GM12878 (cell line): ENCODE measurements at regions not wholly inside any gene's neighbourhood (a gene's known extent, or its start where the extent isn't known, plus 50 kb on each side); places are given as distances from the start of the nearest gene placed in this dataset.

Experiments used
- ATAC-seq: fragments of 200-7000 bp; cut with Tn5 transposase; 3 replicates; pipeline ENCODE4 v1.9.1; 2020; ENCODE audit warnings: mild to moderate bottlenecking, moderate library complexity
- BruUV-seq: library from RNA; stranded (reverse); fragments of 400-500 nt; replicated peaks from 2 replicates; lab custom pipeline; 2021; lab: Mats Ljungman, UMichigan
- CTCF ChIA-PET: fragments of 300-600 bp; sonication (Branson Sonifier 250); formaldehyde crosslinking; extraction: SDS; loops from one replicate; lab custom pipeline; 2021; ENCODE audit warnings: inconsistent platforms; lab: Yijun Ruan, JAX
- POLR2A ChIA-PET: fragments of 350-600 bp; formaldehyde crosslinking; extraction: SDS; loops from one replicate; lab custom pipeline; 2021; ENCODE audit warnings: inconsistent platforms; lab: Charles Lee
- RAD21 ChIA-PET: fragments of 300-600 bp; sonication (Branson Sonifier 250); formaldehyde crosslinking; loops from one replicate; lab custom pipeline; 2023; ENCODE audit warnings: antibody characterized with exemption; ENCODE audit not compliant: unreplicated experiment; lab: Charles Lee
- SMC1A ChIA-PET: fragments of 300-600 bp; sonication (Branson Sonifier 250); formaldehyde crosslinking; loops from one replicate; lab custom pipeline; 2023; ENCODE audit not compliant: unreplicated experiment, uncharacterized antibody; lab: Charles Lee
- DNase-seq: peaks from one replicate; pipeline ENCODE4 v3.0.0-alpha.2; 2011; ENCODE audit warnings: low read depth, low spot score
- FAIRE-seq: peaks from 3 replicates; lab custom pipeline; 2011; peaks lifted over from hg19 to GRCh38; lab: Jason Lieb, UNC
- H2AFZ ChIP-seq: 2 replicates; pipeline ENCODE4 v1.6.0; 2011; ENCODE audit warnings: low read depth, low read length, control low read depth; ENCODE audit not compliant: control insufficient read depth
- H3K27ac ChIP-seq: 2 replicates; pipeline ENCODE4 v1.5.1; 2011; ENCODE audit warnings: control low read depth; ENCODE audit not compliant: control insufficient read depth, insufficient read depth
- H3K27me3 ChIP-seq, 2 experiments: replicated peaks in 1 of 2; 2 replicates each; pipeline versions ENCODE4 v1.6.0 to v1.6.1; 2011; ENCODE audit warnings: low read length in 1 of 2; ENCODE audit not compliant: control insufficient read depth in 2 of 2, insufficient read depth in 2 of 2
- H3K36me3 ChIP-seq, 2 experiments: 2 replicates each; pipeline ENCODE4 v1.5.1; 2011; ENCODE audit warnings: low read length in 1 of 2; ENCODE audit not compliant: control insufficient read depth in 2 of 2, insufficient read depth in 2 of 2
- H3K4me1 ChIP-seq: 2 replicates; pipeline ENCODE4 v1.6.1; 2011; ENCODE audit warnings: mild to moderate bottlenecking, low read length, moderate library complexity, mixed read lengths; ENCODE audit not compliant: control insufficient read depth, insufficient read depth
- H3K4me2 ChIP-seq: 2 replicates; pipeline ENCODE4 v1.6.0; 2011; ENCODE audit warnings: control low read depth; ENCODE audit not compliant: control insufficient read depth, insufficient read depth
- H3K4me3 ChIP-seq: fragments of 200-600 bp; sonication (generic); 2 replicates; pipeline ENCODE4 v1.5.1; 2016
- H3K79me2 ChIP-seq: 2 replicates; pipeline ENCODE4 v1.6.0; 2011; ENCODE audit warnings: low read length; ENCODE audit not compliant: control insufficient read depth, insufficient read depth
- H3K9ac ChIP-seq: 2 replicates; pipeline ENCODE4 v1.8.0; 2011; ENCODE audit warnings: low read length, control low read depth, mixed read lengths; ENCODE audit not compliant: control insufficient read depth, insufficient read depth
- H3K9me3 ChIP-seq: replicated peaks from 3 replicates; pipeline ENCODE4 v1.5.1; 2011; ENCODE audit warnings: mild to moderate bottlenecking, low read length; ENCODE audit not compliant: control insufficient read depth, insufficient read depth
- H4K20me1 ChIP-seq: 2 replicates; pipeline ENCODE4 v1.6.0; 2011; ENCODE audit not compliant: control insufficient read depth, insufficient read depth
- HCFC1 ChIP-seq: fragments of 150-350 bp; IDR thresholded peaks from 2 replicates; pipeline ENCODE4 v1.6.1; 2014; ENCODE audit warnings: low read length
- IKZF1 ChIP-seq: fragments of 450-650 bp; conservative IDR thresholded peaks from 2 replicates; pipeline ENCODE4 v1.6.1; 2017; ENCODE audit warnings: antibody characterized with exemption, mild to moderate bottlenecking
- JUNB ChIP-seq: IDR thresholded peaks from 2 replicates; pipeline ENCODE4 v1.6.1; 2016; ENCODE audit warnings: antibody characterized with exemption, mild to moderate bottlenecking
- LARP7 ChIP-seq: fragments of 450-650 bp; IDR thresholded peaks from 2 replicates; pipeline ENCODE4 v1.6.1; 2017; ENCODE audit warnings: mild to moderate bottlenecking
- MXI1 ChIP-seq: fragments of 150-350 bp; IDR thresholded peaks from 2 replicates; pipeline ENCODE4 v1.6.1; 2011; ENCODE audit warnings: low read depth, mild to moderate bottlenecking, inconsistent platforms, low read length, improper control_type of control experiment
- NFXL1 ChIP-seq: fragments of 450-650 bp; IDR thresholded peaks from 2 replicates; pipeline ENCODE4 v1.6.1; 2017; ENCODE audit warnings: antibody characterized with exemption, mild to moderate bottlenecking, borderline replicate concordance
- POLR2AphosphoS2 ChIP-seq: IDR thresholded peaks from 2 replicates; pipeline ENCODE4 v1.6.1; 2011; ENCODE audit warnings: low read depth, mild to moderate bottlenecking, low read length, improper control_type of control experiment, moderate library complexity
- SMAD5 ChIP-seq: IDR thresholded peaks from 2 replicates; pipeline ENCODE4 v1.6.1; 2016; ENCODE audit warnings: antibody characterized with exemption, low read depth
- SREBF2 ChIP-seq: IDR thresholded peaks from 2 replicates; pipeline ENCODE4 v1.6.1; 2012; ENCODE audit warnings: mild to moderate bottlenecking, low read length
- ZBTB40 ChIP-seq: fragments of 450-650 bp; IDR thresholded peaks from 2 replicates; pipeline ENCODE4 v1.6.1; 2016; ENCODE audit warnings: mild to moderate bottlenecking, moderate library complexity, borderline replicate concordance
- ZNF217 ChIP-seq: fragments of 450-650 bp; IDR thresholded peaks from 2 replicates; pipeline ENCODE4 v1.6.1; 2017; ENCODE audit warnings: antibody characterized with exemption, mild to moderate bottlenecking
- WGBS: methylation state at CpG from one replicate; pipeline ENCODE4 v1.1.6; 2016; ENCODE audit warnings: low lambda C conversion rate; ENCODE audit not compliant: insufficient replicate concordance, insufficient coverage; ENCODE audit errors: missing lambda C conversion rate; 5-methylcytosine and 5-hydroxymethylcytosine counted together
- in situ Hi-C: fragments of 300-500 bp; cut with MboI; formaldehyde crosslinking; loops from 9 replicates; pipeline ENCODE4 v1.14.3; 2018; ENCODE audit warnings: mixed read lengths
- intact Hi-C: fragments of 100-400 bp; cut with micrococcal nuclease; formaldehyde crosslinking; loops from one replicate; pipeline ENCODE4 v1.14.2; 2022; ENCODE audit not compliant: unreplicated experiment
- TF ChIP-seq, protein P1 (sequence below): IDR thresholded peaks from 2 replicates; pipeline ENCODE4 v1.6.1; 2012; ENCODE audit warnings: low read depth, low read length, improper control_type of control experiment

DNA sequence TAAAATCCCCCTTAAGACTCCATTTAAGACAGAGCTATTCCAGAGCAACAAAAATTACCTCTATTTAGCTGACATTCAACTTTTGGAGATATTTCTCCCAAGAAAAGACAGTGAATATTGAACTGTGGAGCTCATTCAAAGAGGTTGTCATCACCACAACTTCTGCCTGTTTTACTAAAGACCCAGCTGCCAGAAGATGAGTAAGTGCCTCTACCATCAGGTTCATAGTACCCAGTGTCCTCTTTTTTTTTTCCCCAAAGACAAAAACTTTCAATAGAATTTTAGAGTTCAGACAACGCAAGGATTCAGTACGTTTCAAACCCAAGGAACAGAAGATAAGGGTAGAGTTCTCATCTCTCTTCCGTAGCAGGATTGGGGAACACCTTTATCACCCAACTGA lies 461.3 kb downstream of the BCAT1 start:
- ATAC-seq (no peak), FAIRE-seq (no peak), DNase-seq (no peak)
- ChIA-PET POLR2A (no interaction called here), SMC1A (interaction anchor here (0.8 kb wide), 1 partner anchor 291 kb away, joined by 3 read pairs; no protein-coding TSS in a partner anchor), RAD21 (no interaction called here), CTCF (no interaction called here)
- Histone ChIP-seq H3K9ac (no peak overlapping the region), H2AFZ (no peak overlapping the region), H3K79me2 (no peaks in the 10 kb centered on the region), H3K4me2 (no peak overlapping the region), H3K4me1 (no peaks in the 10 kb centered on the region), H3K4me3 (no peak overlapping the region), H4K20me1 (no peaks in the 10 kb centered on the region), H3K27ac (no peak overlapping the region), H3K9me3 (no peaks in the 10 kb centered on the region), H3K27me3 (no peaks in the 10 kb centered on the region), H3K36me3 (no peaks in the 10 kb centered on the region)
- TF ChIP-seq, protein P1, sequence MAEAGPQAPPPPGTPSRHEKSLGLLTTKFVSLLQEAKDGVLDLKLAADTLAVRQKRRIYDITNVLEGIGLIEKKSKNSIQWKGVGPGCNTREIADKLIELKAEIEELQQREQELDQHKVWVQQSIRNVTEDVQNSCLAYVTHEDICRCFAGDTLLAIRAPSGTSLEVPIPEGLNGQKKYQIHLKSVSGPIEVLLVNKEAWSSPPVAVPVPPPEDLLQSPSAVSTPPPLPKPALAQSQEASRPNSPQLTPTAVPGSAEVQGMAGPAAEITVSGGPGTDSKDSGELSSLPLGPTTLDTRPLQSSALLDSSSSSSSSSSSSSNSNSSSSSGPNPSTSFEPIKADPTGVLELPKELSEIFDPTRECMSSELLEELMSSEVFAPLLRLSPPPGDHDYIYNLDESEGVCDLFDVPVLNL = no peak
- TF ChIP-seq IKZF1 (no peak), POLR2AphosphoS2 (no peak), SREBF2 (no peak), ZBTB40 (no peak), MXI1 (no peak), JUNB (no peak), HCFC1 (no peak), NFXL1 (no peak), SMAD5 (no peak), ZNF217 (no peak), LARP7 (no peak)
- no TSS peak for BruUV-seq
- intact Hi-C loops (no loop called here), in situ Hi-C loops (no loop called here)
- whole genome bisulfite sequencing = 31% methylated on average over 3 of the region's 3 CpGs
